CD4-positive, alpha-beta T cell treated with Interleukin-12 subunit alpha and Interleukin-12 subunit beta, for 1 hour (primary cell): ENCODE measurements at regions not wholly inside any gene's neighbourhood (a gene's known extent, or its start where the extent isn't known, plus 50 kb on each side); places are given as distances from the start of the nearest gene placed in this dataset.

Experiments used
- DNase-seq: peaks from one replicate; pipeline ENCODE4 v3.0.0-alpha.2; 2020

DNA sequence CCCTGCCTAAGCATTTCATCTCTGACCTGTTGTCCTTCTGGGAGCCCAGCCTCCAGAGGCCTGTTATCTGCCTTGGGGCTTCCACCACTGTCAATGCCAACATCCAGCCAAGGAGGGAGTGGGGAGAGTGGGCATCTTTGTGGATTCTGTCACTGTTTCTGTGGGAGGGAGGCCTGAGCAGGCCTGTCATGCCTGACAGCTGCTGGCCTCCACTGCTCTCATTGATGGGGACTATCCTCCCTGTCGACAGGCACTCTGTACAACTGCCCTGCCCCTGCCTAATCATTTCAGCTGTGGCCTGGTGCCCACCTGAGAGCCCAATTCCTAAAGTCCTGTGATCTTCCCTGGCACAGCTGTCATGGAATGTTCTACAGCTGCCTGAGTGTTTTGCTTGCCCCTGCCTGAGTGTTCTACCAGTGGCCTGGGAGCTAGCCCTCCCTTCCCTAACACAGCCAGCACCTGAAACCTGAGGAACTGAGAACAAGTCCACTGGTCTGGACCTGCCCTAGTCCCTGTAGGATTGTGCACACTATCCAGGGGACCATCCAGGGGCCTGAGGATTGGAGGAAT, 145.3 kb downstream of the FAM83B start:
- DNase-seq = no peak

DNA sequence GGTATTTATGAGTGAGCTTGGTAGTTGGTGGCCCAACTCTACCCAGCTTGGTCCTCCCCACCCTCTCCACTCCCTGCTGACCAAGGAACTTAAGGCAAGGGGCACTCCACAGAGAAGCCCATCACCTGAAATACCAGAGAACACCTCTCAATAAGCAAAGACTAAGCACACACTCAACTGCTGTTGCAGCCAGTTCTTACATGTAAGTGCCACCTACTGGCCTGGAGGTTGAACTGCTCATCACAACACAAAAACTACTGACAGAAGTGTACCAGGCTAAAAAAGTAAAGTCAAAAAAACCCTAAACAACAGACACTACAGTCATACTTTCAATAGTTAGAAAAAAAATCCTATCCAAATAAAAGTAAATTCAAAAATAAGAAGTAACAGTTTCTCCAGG, 146.2 kb downstream of the FAM83B start:
- no peak for DNase-seq

DNA sequence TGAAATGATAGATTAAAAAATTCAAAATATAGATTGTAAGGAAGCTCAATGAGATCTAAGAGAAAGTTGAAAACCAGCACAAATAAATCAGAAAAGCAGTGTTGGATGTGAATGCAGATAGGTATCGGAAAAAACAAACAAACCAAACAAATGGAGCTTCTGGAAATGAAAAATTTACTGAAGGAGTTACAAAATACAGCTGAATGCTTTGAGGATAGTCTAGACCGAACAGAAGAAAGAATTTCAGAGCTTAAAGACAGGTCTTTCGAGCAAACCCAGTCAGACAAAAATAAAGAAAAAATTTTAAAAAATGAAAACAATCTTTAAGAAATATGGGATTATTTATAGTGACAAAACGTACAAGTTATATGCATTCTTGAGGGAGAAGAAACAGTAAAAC, 146.7 kb downstream of the FAM83B start:
- no peak for DNase-seq

DNA sequence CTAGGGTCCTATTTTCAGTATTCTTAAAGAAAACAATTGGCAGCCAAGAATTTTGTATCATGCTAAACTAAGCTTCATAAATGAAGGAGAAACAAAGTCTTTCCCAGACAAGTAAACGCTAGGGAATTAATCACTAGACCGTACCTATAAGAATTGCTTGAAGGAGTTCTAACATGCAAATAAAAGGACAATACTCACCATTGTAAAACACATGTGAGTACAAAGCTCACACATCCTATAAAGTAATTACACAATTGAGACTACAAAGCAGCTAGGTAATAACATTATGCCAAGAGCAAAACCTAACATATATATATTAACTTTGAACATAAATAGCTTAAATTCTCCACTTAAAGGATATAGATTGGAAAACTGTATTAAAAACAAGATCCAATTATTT, 147.4 kb downstream of the FAM83B start:
- DNase-seq = no peak

DNA sequence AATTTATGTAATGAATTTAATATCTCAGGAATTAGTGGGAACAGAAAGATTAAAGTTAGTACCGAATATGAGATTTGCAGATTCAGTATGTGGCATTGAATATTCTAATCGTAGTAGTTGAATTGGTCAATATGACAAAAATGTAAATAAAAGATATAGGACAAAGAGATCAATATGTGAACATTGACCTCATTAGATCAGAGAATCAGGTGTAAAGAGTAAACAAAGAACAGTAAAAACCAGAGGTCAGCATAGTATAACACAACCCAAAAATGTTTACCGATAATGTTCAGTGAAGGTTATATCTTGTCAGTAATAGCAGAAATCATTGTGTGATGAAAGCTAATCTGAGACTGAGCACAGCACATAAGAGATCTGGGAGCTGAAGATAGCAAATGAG, 152.0 kb downstream of the FAM83B start:
- DNase-seq = no peak

DNA sequence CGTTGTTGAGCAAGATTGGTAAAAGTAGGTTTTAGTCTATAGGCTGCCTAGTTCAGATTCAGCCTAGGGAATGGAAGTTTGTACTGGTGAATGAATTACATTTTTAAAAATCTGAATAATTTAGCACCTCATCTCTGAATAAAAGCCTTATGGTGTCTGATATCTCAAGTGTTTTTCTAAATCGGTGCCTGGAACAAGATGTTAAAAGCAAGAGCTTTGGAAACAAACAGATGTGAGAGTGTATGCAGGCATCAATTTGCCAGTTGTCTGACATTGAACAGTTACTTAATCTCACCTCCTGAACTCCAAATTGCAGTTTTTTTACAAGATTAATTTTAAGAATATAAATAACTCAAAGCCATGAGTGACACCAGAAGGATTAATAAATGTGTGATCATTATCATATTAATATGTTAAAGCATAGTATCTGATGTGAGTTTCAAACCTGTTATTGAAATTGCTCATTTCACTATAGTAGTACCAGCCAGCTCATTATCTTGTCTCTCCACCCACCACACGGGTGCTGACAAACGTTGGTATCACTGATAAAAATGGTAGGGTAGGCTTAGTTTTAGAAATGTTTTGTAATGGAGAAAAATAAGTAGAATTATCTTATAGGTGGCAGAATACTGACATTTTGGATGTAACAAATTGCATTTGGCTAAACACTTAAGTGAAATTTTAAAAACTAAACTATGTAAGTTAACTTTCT, 157.3 kb downstream of the FAM83B start:
- DNase-seq = no peak

DNA sequence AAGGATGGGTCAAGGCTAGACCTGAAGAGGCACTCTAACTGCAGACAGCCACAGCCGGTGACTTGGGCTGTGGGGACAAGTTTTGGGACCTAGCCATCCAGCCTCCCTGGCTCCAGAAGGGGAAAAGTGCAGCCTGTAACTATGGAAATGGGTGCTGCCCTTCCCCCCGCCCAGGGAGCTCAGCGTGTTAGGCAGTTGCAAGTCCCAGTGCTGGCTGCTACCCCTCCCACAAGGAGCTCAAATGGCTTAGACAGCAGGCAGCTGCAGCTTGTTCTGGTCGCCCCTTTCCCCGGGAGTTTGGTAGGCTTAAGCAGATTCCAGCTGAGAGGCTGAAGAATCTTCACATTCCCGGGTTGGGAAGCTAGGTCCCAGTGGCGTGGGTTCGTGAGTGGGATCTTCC, 162.6 kb downstream of the FAM83B start:
- DNase-seq = no peak

DNA sequence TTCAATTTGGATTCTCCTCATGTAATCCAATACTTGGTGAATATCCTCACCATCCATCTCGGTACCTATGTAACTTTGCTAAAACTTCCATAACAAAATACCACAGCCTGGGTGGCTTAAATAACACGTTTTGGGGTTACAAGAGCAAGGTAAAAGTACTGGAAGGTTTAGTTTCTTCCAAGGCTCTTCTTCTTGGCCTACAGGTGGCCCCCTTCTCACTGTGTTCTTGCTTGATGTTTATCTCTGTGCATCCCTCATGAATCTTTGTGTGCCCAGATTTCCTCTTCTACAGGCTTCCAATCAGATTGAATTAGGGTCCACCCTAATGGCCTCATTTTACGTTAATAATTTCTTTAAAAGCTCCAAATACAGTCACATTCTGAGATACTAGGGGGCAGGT, 163.3 kb upstream of the HCRTR2 start:
- DNase-seq = no peak

DNA sequence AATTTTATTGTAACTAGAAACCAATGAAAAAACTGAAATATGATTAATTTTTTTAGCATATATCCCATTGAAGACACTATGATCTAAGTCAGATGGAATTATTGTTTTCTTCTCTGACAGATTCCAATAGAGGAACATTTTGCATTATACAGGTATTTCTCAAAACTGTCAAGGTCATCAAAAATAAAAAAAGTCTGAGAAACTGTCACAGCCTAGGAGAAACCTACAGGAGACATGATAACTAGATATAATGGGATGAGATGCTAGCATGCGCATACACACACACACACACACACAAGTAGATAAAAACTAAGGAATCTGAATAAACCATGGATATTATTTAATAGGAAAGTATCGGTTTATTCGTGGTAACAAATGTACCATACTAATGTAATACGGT, 161.9 kb upstream of the HCRTR2 start:
- no peak for DNase-seq

DNA sequence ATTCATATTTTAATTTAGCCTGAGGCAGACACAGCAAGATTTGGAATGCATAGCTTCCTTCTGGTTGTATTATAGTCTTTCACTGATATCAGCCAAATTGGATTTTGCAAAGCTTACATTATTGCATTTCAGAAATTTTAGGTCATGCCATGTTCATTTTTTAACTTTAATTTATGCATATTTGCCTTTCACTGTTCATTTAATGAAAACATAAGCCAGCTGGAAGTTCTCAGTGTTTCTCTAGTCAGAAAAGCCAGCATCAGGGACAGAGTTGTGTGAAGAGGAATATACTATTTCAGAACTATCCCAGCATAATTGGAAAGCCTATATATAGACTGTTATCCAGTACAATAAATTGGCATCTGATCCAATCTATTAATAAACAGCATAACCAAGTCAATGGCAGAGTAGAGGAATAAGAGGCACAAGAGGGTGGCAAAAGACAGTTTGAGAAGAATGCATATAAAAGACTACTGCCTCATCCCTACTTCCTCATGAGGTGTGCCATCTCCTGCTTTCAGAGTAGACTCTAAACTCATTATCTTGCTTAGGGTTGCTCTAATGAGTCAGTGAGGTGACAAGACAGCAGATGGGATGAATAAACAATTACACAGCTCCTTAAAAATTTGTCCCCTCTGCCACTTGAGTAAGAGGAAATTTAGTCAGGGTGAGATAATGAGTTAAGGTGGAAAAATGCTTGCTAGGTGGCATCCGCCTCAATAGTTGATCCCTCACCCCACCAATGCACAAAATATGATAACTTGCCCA, 159.8 kb upstream of the HCRTR2 start:
- DNase-seq = no peak

DNA sequence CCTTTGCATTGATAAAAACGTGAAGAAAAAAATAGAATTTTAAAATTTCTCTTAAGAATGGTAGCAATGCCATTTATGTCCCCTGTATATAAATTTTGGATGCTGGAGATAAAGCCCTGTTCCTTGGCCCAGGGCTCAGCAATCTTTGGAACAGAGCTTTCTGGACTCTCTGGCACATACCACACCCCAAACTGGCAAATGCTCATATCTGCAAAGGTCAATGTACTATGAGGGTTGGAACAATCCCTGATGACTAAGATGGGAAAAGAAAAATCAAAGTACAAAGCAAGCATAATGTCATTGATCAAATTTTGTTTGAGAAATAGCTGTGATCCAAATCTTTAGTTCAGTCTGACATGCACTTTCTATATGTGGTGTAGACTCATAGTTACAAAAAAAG, 158.1 kb upstream of the HCRTR2 start:
- DNase-seq = no peak

DNA sequence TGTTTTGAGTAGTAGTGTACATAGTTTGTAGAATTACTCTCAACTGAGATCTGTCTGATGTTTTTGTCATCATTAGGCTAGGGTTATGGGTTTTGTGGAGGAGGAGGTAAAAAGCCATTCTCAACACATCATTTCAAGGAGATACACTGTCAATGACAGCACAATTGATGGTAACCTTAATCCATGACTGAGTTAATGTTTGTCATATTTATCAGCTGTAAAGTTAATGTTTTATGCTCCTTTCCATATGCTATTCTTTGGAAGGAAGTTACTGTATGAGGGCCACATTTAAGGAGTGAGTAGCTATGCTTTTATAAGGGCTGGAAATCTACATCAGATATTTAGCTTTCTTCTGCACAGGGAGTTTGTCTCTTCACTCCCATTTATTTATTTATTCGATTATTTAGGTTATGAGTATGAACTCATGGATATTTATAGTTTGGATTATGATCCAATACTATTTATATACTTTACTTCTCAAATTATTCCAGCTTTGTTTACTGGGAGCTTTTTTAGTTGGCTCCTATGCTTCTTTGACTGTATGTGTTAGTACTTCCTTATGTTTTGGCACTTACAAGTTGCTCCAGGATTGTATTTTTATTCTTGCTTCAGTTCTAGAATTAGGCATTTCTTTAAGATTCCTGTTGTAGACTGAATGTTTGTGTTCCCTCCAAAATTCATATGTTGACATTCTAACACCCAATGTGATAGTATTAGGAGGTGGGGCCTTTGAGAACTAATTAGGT, 156.6 kb upstream of the HCRTR2 start:
- DNase-seq = no peak

DNA sequence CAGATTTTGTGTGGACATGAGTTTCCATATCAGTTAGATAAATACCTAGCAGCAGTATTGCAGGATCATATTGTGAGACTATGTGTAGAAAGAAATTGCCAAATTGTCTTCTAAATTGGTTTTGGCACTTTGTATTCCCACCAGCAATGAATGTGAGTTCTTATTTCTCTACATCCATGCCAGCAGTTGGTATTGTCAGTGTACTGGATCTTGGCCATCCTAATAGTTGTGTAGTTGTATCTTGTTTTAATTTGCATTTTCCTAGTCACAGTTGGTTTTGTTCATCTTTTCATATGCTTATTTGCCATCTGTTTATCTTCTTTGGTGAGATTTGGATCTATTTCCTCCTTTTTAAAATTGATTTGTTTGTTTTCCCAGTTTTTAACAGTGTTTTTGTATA, 154.7 kb upstream of the HCRTR2 start:
- DNase-seq = no peak

DNA sequence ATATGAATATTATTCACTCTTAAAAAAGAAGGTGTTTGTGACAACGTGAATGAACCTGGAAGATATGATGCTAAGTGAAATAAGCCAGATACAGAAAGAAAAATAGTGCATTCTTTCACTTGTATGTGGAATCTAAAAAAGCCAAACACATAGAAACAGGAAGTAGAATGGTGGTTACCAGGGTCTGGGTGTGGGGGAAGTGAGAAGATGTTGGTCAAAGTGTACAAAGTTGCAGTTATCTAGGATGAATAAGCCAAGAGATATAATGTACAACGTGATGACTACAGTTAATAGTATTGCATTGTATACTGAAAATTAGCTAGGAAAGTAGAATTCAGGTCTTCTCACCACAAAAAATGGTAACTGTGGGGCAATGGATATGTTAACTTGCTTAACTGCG, 151.1 kb upstream of the HCRTR2 start:
- DNase-seq = peak; percentile 3

DNA sequence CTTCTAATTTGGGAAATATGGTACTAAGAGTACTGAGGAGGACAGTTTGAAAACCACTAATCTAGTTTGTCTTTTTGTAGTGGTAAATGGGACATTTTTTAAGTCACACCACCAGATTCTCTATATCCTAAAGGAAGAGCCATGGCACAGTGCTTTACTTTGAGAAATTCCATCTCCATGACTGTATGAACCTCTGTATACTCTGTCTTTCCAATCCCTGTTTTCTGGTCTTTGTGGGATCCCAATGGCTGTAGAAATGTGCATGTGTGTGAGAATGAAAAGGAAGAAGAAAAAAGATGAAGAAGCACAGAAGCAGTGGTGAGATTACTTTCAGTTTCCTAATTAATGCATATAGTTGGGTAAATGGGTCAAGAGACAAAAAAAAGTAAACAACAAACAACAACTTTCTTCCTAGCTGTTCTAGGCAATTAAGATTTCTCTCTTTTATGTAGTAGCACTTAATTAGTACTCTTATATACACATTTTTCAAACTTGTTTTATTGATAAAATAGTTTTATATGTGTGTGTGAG, 141.2 kb upstream of the HCRTR2 start:
- no peak for DNase-seq

DNA sequence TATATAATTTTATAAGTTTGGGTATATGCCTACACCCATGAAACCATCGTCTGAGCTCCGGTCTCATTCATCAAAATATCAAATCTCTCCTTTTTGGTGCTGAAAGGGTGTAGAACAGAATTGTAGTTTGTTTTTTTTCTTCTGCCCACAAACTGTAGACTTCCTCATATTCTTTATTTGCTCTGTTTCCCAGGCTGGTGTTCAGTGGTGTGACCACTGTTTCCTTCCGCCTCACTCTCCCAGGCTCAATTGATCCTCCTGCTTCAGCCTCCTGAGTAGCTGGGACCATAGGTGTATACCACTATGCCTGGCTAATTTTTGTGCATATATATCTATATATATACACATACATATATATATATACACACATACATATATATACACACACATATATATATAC, 139.6 kb upstream of the HCRTR2 start:
- DNase-seq = no peak

DNA sequence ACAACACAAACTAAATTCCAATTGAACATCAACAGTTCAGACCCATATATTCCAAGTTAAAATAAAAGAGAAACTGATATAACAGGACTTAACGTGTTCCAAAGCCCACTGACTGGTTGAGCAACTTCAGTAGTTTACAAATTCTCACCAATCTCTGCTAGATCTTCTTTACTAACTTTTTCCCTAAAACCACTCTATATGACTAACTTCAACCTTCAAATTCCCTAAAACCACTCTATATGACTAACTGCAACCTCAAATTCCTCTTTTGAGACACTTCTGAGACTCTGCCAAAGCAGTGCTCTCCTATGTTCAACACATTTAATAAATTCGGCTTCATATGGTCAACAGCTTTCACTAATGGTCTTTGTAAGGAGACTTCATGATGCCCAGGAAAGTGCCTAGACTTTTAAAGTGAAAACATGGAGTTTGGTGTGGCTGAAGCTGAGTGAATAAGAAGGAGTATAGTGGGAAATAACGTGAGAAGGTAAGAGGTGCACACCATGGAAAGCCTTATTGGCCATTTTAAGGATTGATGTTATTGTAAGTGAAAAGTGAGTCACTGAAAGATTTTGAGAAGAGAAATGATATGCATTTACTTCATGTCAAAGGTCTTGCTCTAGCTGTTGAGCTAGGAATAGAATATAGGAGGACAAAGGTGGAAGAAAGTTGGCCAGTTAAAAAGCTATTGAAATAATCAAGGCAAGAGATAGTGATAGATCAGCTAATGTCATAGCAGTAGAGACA, 134.0 kb upstream of the HCRTR2 start:
- no peak for DNase-seq

DNA sequence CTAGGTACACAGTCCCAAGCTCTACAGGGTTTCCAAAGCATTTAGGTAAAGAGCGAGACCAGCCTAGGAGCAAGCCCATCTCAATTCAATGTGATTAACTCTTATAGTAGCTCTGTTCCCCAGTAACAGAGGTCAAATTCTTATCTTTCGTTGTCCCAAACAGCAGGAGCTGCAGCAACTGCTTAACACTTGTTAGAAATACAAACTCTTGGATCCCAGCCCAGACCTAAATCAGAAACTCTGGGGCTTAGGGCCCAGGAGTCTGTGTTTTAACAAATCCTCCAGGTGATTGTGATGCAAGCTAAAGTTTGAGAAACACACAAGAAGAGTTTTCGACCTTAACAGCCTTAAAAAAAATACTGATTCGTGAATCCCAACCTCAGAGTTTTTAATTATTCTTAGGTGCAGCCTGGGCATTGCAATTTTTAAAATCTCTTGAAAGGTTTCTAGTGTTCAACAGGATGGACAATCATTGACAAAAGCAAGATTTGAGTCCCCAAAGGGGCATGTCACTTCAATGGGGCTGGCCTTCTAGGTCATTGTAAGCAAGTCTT, 127.4 kb upstream of the HCRTR2 start:
- no peak for DNase-seq

DNA sequence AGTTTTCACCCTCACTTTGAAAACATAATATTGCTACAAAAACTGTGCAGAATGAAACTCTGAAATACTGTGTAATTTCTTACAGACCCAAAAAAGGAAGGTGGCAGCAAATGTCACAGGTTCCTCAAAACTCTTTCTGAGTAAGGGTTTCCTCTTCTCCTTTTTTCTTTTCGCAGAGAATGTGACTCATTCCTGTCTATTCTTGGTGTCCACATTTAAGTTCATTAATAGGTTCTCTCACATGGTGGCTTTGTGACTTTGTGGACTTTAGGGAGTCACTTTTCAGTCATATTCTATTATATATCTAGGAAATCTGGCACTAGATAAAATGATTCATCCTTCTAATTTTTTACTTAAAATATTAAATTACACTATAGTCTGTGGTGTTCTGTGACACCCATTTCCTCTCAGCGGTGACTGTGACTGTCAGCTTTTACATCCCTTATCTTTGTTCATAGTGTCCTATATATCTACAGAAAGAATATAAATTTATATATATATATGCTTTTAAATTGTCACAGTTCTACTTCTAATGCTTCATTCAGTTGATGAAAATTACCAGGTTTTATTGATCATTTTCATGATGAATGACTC, 126.8 kb upstream of the HCRTR2 start:
- no peak for DNase-seq

DNA sequence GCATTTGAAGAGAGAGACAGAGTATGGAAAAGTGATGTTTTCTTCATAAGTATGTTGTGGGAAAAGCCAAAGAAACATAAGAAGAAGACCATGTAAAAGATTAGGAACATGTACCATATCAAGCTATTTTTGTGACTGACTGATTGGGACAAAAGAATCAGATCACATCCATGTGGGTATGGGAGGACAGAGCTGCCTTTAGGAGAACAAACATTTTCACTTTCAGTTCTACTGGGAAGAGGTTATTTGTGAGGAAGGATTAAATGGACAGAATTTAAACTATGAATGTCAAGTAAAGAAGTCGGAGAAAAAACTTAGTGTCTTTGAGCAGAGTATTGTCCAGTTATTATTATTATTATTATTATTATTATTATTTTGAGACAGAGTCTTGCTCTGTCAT, 124.4 kb upstream of the HCRTR2 start:
- DNase-seq = no peak

DNA sequence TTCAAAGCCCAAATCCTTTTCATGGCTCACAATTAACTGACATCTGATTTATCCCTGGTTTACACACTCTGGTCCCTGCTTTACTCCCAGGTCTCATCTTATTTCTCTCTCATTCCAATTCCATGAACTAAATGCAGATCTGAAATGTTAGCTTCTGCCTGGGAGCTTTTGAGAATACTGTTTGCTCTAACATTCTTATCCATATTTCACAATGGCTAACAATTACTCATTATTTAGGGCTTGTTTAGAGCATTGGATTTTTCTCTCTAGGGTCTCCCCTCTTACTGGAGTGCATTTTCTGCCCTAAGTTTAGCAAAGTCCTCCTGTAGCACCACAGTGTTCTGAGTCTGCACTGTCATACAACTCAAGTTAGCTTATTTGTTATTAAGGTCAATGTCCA, 121.5 kb upstream of the HCRTR2 start:
- DNase-seq = no peak

DNA sequence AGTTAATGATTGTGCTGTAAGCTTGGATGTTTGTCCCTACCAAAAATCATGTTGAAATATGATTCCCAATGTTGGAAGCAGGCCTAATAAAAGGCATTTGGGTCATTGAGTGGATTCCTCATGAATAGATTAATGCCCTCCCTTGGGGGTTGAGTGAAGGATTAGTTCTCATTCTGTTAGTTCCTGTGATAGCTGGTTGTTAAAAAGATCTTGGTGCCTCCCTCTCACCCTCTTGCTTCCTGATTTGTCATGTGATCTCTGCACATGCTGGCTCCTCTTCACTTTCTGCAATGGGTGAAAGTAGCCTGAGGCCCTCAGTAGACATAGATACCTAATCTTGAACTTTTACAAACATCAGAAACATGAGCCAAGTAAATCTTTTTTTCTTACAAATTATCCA, 115.6 kb upstream of the HCRTR2 start:
- DNase-seq = no peak
